KOPT-K1 (cell line): ENCODE measurements at regions not wholly inside any gene's neighbourhood (a gene's known extent, or its start where the extent isn't known, plus 50 kb on each side); places are given as distances from the start of the nearest gene placed in this dataset.

ENCODE experiments used
- H3K27ac ChIP-seq: fragments of 200-600 bp; sonication (generic); 2 replicates; pipeline ENCODE4 v1.5.1; 2016; ENCODE audit warnings: antibody characterized with exemption, mild to moderate bottlenecking, low read depth, low read length; ENCODE audit not compliant: poor library complexity, severe bottlenecking
- H3K36me3 ChIP-seq: fragments of 200-600 bp; sonication (generic); 2 replicates; pipeline ENCODE4 v1.5.1; 2017; ENCODE audit warnings: antibody characterized with exemption, mild to moderate bottlenecking, low read length, moderate library complexity; ENCODE audit not compliant: insufficient read depth
- H3K9me3 ChIP-seq: fragments of 200-600 bp; sonication (generic); 2 replicates; pipeline ENCODE4 v1.5.1; 2017; ENCODE audit warnings: antibody characterized with exemption, low read length, mild to moderate bottlenecking; ENCODE audit not compliant: insufficient read depth, poor library complexity, severe bottlenecking

- no peaks in the 10 kb centered on the region for H3K36me3 ChIP-seq
- no peak overlapping the region for H3K27ac ChIP-seq
- peaks cover 9% of the 10 kb centered on the region for H3K9me3 ChIP-seq
These were observed 67.0 kb upstream of the FOXC1 start for GRCh38 chr6:1542764-1543163.

- Histone ChIP-seq H3K9me3 (peaks cover 9% of the 10 kb centered on the region), H3K36me3 (no peaks in the 10 kb centered on the region), H3K27ac (no peak overlapping the region)
These were observed 65.7 kb upstream of the FOXC1 start for GRCh38 chr6:1544000-1544399.

GRCh38 chr6:1544603-1545002, 65.1 kb upstream of the FOXC1 start:
- Histone ChIP-seq H3K9me3 (peaks cover 9% of the 10 kb centered on the region), H3K27ac (no peak overlapping the region), H3K36me3 (no peaks in the 10 kb centered on the region)

- Histone ChIP-seq H3K27ac (no peak overlapping the region), H3K9me3 (peaks cover 9% of the 10 kb centered on the region), H3K36me3 (no peaks in the 10 kb centered on the region)
These were observed 64.1 kb upstream of the FOXC1 start for GRCh38 chr6:1545654-1546053.

- H3K9me3 ChIP-seq, result peaks cover 8% of the 10 kb centered on the region
- H3K36me3 ChIP-seq, result no peaks in the 10 kb centered on the region
- no peak overlapping the region for H3K27ac ChIP-seq
These were observed 61.9 kb upstream of the FOXC1 start for GRCh38 chr6:1547785-1548184.

GRCh38 chr6:1551249-1551648, 58.5 kb upstream of the FOXC1 start:
- H3K27ac ChIP-seq, result no peak overlapping the region
- H3K9me3 ChIP-seq, result no peaks in the 10 kb centered on the region
- H3K36me3 ChIP-seq, result no peaks in the 10 kb centered on the region

GRCh38 chr6:1552296-1552761, 57.4 kb upstream of the FOXC1 start:
- H3K9me3 ChIP-seq, result no peaks in the 10 kb centered on the region
- H3K27ac ChIP-seq, result no peak overlapping the region
- no peaks in the 10 kb centered on the region for H3K36me3 ChIP-seq

- Histone ChIP-seq H3K36me3 (no peaks in the 10 kb centered on the region), H3K27ac (no peak overlapping the region), H3K9me3 (no peaks in the 10 kb centered on the region)
These were observed 56.1 kb upstream of the FOXC1 start for GRCh38 chr6:1553562-1554083.

GRCh38 chr6:1554141-1554475, 55.6 kb upstream of the FOXC1 start:
- H3K27ac ChIP-seq, result no peak overlapping the region
- H3K36me3 ChIP-seq, result no peaks in the 10 kb centered on the region
- H3K9me3 ChIP-seq, result no peaks in the 10 kb centered on the region

- H3K36me3 ChIP-seq, result no peaks in the 10 kb centered on the region
- H3K27ac ChIP-seq, result no peak overlapping the region
- no peaks in the 10 kb centered on the region for H3K9me3 ChIP-seq
These were observed 55.0 kb upstream of the FOXC1 start for GRCh38 chr6:1554476-1555310.

GRCh38 chr6:1558388-1558787, 51.3 kb upstream of the FOXC1 start:
- H3K9me3 ChIP-seq, result no peaks in the 10 kb centered on the region
- no peak overlapping the region for H3K27ac ChIP-seq
- no peaks in the 10 kb centered on the region for H3K36me3 ChIP-seq
